Small intestine (tissue), 7 donors: ENCODE measurements at regions not wholly inside any gene's neighbourhood (a gene's known extent, or its start where the extent isn't known, plus 50 kb on each side); places are given as distances from the start of the nearest gene placed in this dataset.

Source experiments
- DNase-seq, 2 donors: peaks; one replicate each; pipeline versions ENCODE4 v3.0.0 to v3.0.0-alpha.2; 2013
- FAIRE-seq: peaks from 2 replicates; lab custom pipeline; 2012; peaks lifted over from hg19 to GRCh38; lab: Jason Lieb, UNC
- H3K27ac ChIP-seq, 3 donors: one replicate each; pipeline ENCODE4 v1.5.1; 2013; ENCODE audit warnings: low read length in 2 of 3, mild to moderate bottlenecking in 2 of 3, control low read depth in 1 of 3, inconsistent platforms in 1 of 3, low read depth in 1 of 3, moderate library complexity in 1 of 3
- H3K27me3 ChIP-seq, 3 donors: one replicate each; pipeline ENCODE4 v1.6.1; 2013; ENCODE audit warnings: low read length in 3 of 3, inconsistent platforms in 1 of 3; ENCODE audit not compliant: control insufficient read depth in 3 of 3, insufficient read depth in 3 of 3
- H3K36me3 ChIP-seq, 3 donors: one replicate each; pipeline ENCODE4 v1.6.1; 2013; ENCODE audit warnings: low read length in 3 of 3, inconsistent platforms in 1 of 3, low read depth in 1 of 3, mild to moderate bottlenecking in 1 of 3, moderate library complexity in 1 of 3; ENCODE audit not compliant: control insufficient read depth in 3 of 3, insufficient read depth in 2 of 3
- H3K4me1 ChIP-seq, 3 donors: one replicate each; pipeline ENCODE4 v1.6.1; 2013; ENCODE audit warnings: low read length in 2 of 3, inconsistent platforms in 1 of 3, low read depth in 1 of 3, mild to moderate bottlenecking in 1 of 3, moderate library complexity in 1 of 3; ENCODE audit not compliant: control insufficient read depth in 3 of 3, insufficient read depth in 2 of 3
- H3K4me3 ChIP-seq, 3 donors: one replicate each; pipeline ENCODE4 v1.5.1; 2013; ENCODE audit warnings: low read length in 3 of 3, control low read depth in 1 of 3, inconsistent platforms in 1 of 3, low read depth in 1 of 3, mild to moderate bottlenecking in 1 of 3, moderate library complexity in 1 of 3
- H3K9me3 ChIP-seq, 2 donors: one replicate each; pipeline ENCODE4 v1.6.1; 2013; ENCODE audit warnings: low read depth in 1 of 2, low read length in 1 of 2; ENCODE audit not compliant: control insufficient read depth in 2 of 2, insufficient read depth in 1 of 2
- WGBS, 3 donors: extraction: QIAGEN DNeasy Blood & Tissue Kit; methylation state at CpG; one replicate each; pipeline ENCODE4 v1.1.7; 2013; 5-methylcytosine and 5-hydroxymethylcytosine counted together
- donor health status: healthy with polysubstance abuse.
- donor health status: control.
- donor health status: control.
- donor health status: Bipolar disorder and iron deficiency.
- donor health status: healthy.

GRCh38 chr10:84783909-84784308 lies 455.5 kb downstream of the CCSER2 start:
- Histone ChIP-seq H3K27me3 (no peaks in the 10 kb centered on the region), H3K4me3 (no peak overlapping the region), H3K27ac (no peak overlapping the region), H3K4me1 (no peaks in the 10 kb centered on the region), H3K9me3 (no peaks in the 10 kb centered on the region), H3K36me3 (no peaks in the 10 kb centered on the region)
- FAIRE-seq (no peak), DNase-seq (no peak)

- no peaks in the 10 kb centered on the region for H3K4me1 ChIP-seq
- no peaks in the 10 kb centered on the region for H3K9me3 ChIP-seq
- no peaks in the 10 kb centered on the region for H3K27me3 ChIP-seq
- no peak overlapping the region for H3K4me3 ChIP-seq
- DNase-seq = no peak
- H3K36me3 ChIP-seq = no peaks in the 10 kb centered on the region
- H3K27ac ChIP-seq = no peak overlapping the region
- FAIRE-seq = no peak
Measured at GRCh38 chr10:84784749-84785148, 456.4 kb downstream of the CCSER2 start.

- 79 to 87% (median 82%) methylated on average over 2 of the region's 2 CpGs for WGBS, 3 donors
- FAIRE-seq = no peak
Measured at GRCh38 chr10:84789026-84789425, 460.6 kb downstream of the CCSER2 start.

GRCh38 chr10:84798312-84798711 lies 469.9 kb downstream of the CCSER2 start:
- no peak overlapping the region for H3K27ac ChIP-seq
- no peaks in the 10 kb centered on the region for H3K36me3 ChIP-seq
- peaks cover 0 to 4% (median 0%) of the 10 kb centered on the region in 3 donors for H3K27me3 ChIP-seq
- FAIRE-seq (no peak), DNase-seq (no peak)
- no peaks in the 10 kb centered on the region for H3K9me3 ChIP-seq
- H3K4me3 ChIP-seq = no peak overlapping the region
- WGBS, 3 donors = 53 to 69% (median 66%) methylated on average over 5 of the region's 5 CpGs
- no peaks in the 10 kb centered on the region for H3K4me1 ChIP-seq

More at GRCh38 chr10:84789026-84789425, 460.6 kb downstream of the CCSER2 start:
- H3K4me3 ChIP-seq = no peak overlapping the region
- no peaks in the 10 kb centered on the region for H3K4me1 ChIP-seq
- H3K27ac ChIP-seq = no peak overlapping the region
- no peak for DNase-seq
- no peaks in the 10 kb centered on the region for H3K36me3 ChIP-seq
- no peaks in the 10 kb centered on the region for H3K27me3 ChIP-seq
- no peaks in the 10 kb centered on the region for H3K9me3 ChIP-seq

- Histone ChIP-seq H3K27me3 (peaks cover 0 to 4% (median 0%) of the 10 kb centered on the region in 3 donors), H3K9me3 (no peaks in the 10 kb centered on the region), H3K4me3 (no peak overlapping the region), H3K4me1 (no peaks in the 10 kb centered on the region), H3K27ac (no peak overlapping the region), H3K36me3 (no peaks in the 10 kb centered on the region)
- 33 to 53% (median 37%) methylated on average over 2 of the region's 2 CpGs for WGBS, 3 donors
- FAIRE-seq (no peak), DNase-seq (no peak)
Measured at GRCh38 chr10:84801156-84801555, 472.8 kb downstream of the CCSER2 start.

- FAIRE-seq (no peak), DNase-seq (no peak)
- H3K4me3 ChIP-seq = no peak overlapping the region
- H3K9me3 ChIP-seq = no peaks in the 10 kb centered on the region
- peaks cover 0 to 4% (median 0%) of the 10 kb centered on the region in 3 donors for H3K27me3 ChIP-seq
- H3K36me3 ChIP-seq = no peaks in the 10 kb centered on the region
- H3K4me1 ChIP-seq = no peaks in the 10 kb centered on the region
- no peak overlapping the region for H3K27ac ChIP-seq
- WGBS, 3 donors = 52 to 67% (median 54%) methylated on average over 3 of the region's 3 CpGs
Measured at GRCh38 chr10:84801916-84802315, 473.5 kb downstream of the CCSER2 start.

- Histone ChIP-seq H3K36me3 (no peaks in the 10 kb centered on the region), H3K27ac (no peak overlapping the region), H3K9me3 (no peaks in the 10 kb centered on the region), H3K4me1 (no peaks in the 10 kb centered on the region), H3K27me3 (peaks cover 0 to 2% (median 0%) of the 10 kb centered on the region in 3 donors), H3K4me3 (no peak overlapping the region)
- FAIRE-seq (no peak), DNase-seq (no peak)
- 64 to 67% (median 65%) methylated on average over 2 of the region's 2 CpGs for WGBS, 3 donors
Measured at GRCh38 chr10:84805149-84805548, 476.8 kb downstream of the CCSER2 start.

GRCh38 chr10:84811113-84811512 lies 482.7 kb downstream of the CCSER2 start:
- peak overlapping the region in 1 of 3 donors; percentile 11 for H3K27ac ChIP-seq
- H3K4me1 ChIP-seq = no peaks in the 10 kb centered on the region
- no peak overlapping the region for H3K4me3 ChIP-seq
- H3K9me3 ChIP-seq = no peaks in the 10 kb centered on the region
- H3K36me3 ChIP-seq = no peaks in the 10 kb centered on the region
- 53 to 64% (median 62%) methylated on average over 5 of the region's 5 CpGs for WGBS, 3 donors
- no peaks in the 10 kb centered on the region for H3K27me3 ChIP-seq
- DNase-seq (no peak), FAIRE-seq (no peak)

- FAIRE-seq = no peak
- no peak for DNase-seq
Measured at GRCh38 chr10:84818961-84819360, 490.6 kb downstream of the CCSER2 start.

More at GRCh38 chr10:84818961-84819360, 490.6 kb downstream of the CCSER2 start:
- WGBS, 3 donors = 74 to 88% (median 75%) methylated on average over 3 of the region's 3 CpGs
- Histone ChIP-seq H3K4me1 (no peaks in the 10 kb centered on the region), H3K9me3 (no peaks in the 10 kb centered on the region), H3K4me3 (no peak overlapping the region), H3K36me3 (no peaks in the 10 kb centered on the region), H3K27me3 (no peaks in the 10 kb centered on the region), H3K27ac (no peak overlapping the region)
